GM13976 (cell line): ENCODE measurements at regions not wholly inside any gene's neighbourhood (a gene's known extent, or its start where the extent isn't known, plus 50 kb on each side); places are given as distances from the start of the nearest gene placed in this dataset.
"Not testable (repeated sequence)": the region's sequence is repeated elsewhere in the genome, so short reads cannot be mapped to it uniquely, and the experiment has no call there.

Source experiments
- DNase-seq: peaks from one replicate; pipeline ENCODE4 v3.0.0; 2012; ENCODE audit warnings: low spot score
- in situ Hi-C: fragments of 300-500 bp; cut with MboI; formaldehyde crosslinking; loops from one replicate; pipeline ENCODE4 v1.12.0; 2022; ENCODE audit warnings: low sequenced_read_pairs, mixed read lengths, inconsistent platforms; ENCODE audit not compliant: unreplicated experiment
- TF ChIP-seq, protein P1 (sequence below): IDR thresholded peaks from 2 replicates; pipeline ENCODE4 v1.5.1; 2012; ENCODE audit warnings: borderline replicate concordance, mild to moderate bottlenecking; ENCODE audit not compliant: insufficient read depth; ENCODE audit errors: extremely low read depth, missing control alignments, control extremely low read depth

DNA sequence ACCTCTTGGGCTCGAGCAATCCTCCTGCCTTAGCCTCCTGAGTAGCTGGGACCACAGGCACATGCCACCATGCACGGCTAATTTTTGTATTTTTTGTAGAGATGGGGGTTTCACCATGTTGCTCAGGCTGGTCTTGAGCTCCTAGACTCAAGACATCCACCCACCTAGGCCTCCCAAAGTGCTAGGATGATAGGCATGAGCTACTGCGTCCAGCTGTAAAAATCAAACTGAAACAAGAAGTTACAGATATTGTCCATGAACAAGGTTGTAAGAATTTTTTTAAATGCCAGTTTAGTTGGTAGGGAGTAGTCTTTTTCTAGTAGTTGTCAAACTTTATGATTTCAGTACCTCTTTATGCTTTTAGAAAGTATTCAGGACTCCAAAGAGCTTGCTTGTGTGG is 424.4 kb upstream of the PMFBP1 start:
- in situ Hi-C loops: no loop called here
- no peak for DNase-seq
- TF ChIP-seq, protein P1, sequence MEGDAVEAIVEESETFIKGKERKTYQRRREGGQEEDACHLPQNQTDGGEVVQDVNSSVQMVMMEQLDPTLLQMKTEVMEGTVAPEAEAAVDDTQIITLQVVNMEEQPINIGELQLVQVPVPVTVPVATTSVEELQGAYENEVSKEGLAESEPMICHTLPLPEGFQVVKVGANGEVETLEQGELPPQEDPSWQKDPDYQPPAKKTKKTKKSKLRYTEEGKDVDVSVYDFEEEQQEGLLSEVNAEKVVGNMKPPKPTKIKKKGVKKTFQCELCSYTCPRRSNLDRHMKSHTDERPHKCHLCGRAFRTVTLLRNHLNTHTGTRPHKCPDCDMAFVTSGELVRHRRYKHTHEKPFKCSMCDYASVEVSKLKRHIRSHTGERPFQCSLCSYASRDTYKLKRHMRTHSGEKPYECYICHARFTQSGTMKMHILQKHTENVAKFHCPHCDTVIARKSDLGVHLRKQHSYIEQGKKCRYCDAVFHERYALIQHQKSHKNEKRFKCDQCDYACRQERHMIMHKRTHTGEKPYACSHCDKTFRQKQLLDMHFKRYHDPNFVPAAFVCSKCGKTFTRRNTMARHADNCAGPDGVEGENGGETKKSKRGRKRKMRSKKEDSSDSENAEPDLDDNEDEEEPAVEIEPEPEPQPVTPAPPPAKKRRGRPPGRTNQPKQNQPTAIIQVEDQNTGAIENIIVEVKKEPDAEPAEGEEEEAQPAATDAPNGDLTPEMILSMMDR: no peak

DNA sequence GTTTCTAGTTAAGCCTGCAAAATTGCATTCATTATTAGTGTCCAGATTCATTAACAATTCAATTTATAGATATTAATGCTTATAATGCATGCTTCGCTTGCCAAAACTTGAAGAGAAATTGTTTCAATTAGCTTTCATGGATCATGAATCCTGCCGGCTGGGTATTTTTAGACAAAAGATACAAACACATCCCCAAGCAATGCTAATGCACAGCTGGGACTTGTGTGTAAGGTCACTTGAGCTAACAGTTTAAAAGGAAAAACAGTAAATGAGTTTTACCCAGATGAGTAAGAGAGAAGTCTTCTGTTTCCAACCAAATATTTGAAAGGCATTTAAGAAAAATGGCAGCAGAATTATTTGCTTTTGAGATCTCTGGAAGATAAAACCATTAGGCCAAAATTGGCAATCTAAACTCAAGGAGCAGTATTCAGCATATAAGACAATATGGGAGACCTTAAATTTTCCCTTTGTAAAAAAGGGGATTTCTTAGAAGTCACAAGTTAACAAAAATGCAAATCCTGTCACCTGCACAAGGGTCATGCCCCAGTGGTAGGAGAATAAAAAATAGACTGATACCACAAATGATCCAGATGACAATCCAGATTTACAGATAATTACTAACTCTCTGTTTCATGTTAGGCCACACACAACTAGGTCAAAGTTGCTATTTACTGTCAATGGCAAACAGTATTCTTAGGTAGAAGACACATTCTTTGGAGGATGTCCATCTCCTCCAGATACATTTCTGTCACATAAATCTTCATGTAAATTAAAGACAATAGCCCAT is 418.4 kb upstream of the PMFBP1 start:
- TF ChIP-seq, protein P1: no peak
- peak; percentile 37 for DNase-seq
- in situ Hi-C loops: no loop called here

DNA sequence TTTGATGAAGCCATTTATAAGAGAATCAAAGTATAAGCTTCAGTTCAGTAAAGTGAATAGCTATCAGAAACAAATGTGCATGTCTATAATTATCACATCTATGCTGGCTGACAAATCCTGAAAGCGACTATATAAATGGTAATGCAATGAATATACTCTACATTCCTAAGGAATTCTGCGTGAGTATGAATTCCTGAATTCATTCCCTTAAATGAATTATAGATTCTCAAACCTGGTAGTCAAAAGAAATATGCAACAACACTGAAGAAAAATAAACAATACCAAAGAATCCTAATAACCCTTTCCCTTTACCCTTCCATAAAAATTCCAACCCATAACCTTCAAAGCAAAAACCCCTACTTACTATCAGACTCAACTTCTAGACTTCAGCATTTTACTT is 416.6 kb upstream of the PMFBP1 start:
- no peak for DNase-seq
- in situ Hi-C loops: no loop called here
- TF ChIP-seq, protein P1: no peak

DNA sequence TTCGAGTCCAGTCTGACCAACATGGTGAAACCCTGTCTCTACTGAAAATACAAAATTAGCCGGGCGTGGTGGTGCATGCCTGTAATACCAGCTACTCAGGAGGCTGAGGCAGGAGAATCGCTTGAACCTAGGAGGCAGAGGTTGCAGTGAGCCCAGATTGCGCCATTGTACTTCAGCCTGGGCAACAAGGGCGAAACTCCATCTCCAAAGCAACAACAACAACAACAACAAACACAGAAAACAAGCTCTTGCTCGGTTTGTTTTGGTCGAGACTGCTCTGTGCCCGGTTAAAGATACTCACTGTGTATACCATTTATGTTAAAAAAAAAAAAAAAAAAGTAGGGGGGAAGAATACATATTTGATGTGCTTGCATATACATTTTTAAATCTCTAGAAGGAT is 406.1 kb upstream of the PMFBP1 start:
- in situ Hi-C loops, DNase-seq: not testable (repeated sequence)

DNA sequence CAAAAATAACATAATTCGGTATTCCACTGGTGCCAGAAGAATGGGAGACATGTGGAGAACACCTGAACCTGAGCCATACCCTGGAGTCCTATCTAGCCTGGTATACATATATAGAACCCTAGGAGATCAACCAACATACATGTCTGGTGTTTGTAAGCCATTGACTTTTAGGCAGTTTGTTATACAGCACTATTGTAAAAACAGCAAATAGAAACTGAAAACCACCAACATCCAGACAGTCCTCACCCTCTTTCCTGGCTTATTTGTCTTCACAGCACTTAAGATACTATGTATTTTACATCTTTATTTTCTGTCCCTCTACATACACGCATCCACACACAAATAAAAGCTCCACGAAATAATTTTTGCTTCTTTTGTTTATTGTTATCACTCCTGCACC is 404.2 kb upstream of the PMFBP1 start:
- TF ChIP-seq, protein P1: no peak
- no peak for DNase-seq
- in situ Hi-C loops: no loop called here

DNA sequence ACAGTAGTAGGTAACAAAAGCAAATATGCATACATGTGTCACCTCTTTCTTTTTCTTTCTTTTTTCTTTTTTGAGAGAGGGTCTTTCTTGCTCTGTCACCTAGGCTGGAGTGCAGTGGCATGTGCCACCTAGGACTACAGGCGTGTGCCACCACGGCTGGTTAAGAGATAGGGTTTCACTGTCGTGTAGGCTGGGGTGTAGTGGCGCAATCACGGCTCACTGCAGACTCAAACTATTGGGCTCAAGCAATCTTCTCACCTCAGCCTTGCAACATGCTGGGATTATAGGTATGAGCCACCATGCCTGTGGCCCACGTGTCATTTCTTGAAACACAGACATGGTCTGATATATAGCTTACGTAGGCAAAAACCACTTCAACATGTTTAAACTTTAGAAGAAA is 397.7 kb upstream of the PMFBP1 start:
- in situ Hi-C loops: no loop called here
- TF ChIP-seq, protein P1: no peak
- DNase-seq: no peak

DNA sequence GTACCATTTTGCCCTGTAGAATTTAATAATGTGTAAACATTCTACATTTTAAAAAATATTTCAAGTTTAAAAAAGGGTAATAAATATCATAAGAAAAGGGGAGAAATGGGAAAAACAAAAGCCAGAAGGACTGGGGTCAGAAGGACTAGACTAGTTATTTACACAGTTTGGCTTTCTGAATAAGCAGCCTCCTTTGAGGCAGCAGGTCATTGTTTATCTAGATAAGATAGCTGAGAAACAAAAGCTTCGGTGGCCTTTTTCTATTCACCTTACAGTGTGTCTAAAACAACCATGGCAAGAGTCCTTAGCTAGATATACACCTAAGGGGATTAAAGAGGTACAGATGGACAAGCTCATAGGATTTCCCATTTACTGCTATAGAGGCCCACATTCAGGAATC is 396.5 kb upstream of the PMFBP1 start:
- no peak for DNase-seq
- in situ Hi-C loops: no loop called here
- TF ChIP-seq, protein P1: no peak
